ENCODE measurements at regions not wholly inside any gene's neighbourhood (a gene's known extent, or its start where the extent isn't known, plus 50 kb on each side); places are given as distances from the start of the nearest gene placed in this dataset.

DNA sequence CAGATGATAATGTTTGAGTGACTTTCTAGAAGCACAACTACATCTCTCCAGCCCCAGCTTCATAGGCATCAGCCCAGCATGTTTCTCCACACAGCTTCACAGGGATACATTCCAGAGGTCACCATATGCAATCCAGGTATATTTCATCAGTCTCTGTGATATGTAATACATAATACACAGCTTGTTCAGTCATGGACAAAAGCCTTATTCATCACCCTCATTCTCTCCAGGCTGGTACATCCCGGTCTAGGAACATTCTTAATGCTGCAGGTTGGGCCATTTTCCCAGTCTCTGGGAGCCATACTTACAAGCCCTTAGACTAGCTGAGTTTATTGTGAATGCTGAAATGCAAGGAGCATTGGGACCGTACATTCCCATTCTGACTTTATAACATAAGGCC lies 169.4 kb downstream of the TMEM200A start:
- H3K4me1 Mint-ChIP-seq (ENCODE audit: low read depth), result no peaks in the 10 kb centered on the region
- no peak overlapping the region for H3K4me3 Mint-ChIP-seq (ENCODE audit: unreplicated experiment)
- TF ChIP-seq, protein P1, sequence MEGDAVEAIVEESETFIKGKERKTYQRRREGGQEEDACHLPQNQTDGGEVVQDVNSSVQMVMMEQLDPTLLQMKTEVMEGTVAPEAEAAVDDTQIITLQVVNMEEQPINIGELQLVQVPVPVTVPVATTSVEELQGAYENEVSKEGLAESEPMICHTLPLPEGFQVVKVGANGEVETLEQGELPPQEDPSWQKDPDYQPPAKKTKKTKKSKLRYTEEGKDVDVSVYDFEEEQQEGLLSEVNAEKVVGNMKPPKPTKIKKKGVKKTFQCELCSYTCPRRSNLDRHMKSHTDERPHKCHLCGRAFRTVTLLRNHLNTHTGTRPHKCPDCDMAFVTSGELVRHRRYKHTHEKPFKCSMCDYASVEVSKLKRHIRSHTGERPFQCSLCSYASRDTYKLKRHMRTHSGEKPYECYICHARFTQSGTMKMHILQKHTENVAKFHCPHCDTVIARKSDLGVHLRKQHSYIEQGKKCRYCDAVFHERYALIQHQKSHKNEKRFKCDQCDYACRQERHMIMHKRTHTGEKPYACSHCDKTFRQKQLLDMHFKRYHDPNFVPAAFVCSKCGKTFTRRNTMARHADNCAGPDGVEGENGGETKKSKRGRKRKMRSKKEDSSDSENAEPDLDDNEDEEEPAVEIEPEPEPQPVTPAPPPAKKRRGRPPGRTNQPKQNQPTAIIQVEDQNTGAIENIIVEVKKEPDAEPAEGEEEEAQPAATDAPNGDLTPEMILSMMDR (IDR thresholded peaks at IDR 0.05), result no peak
- peaks cover 18% of the 10 kb centered on the region for H3K36me3 Mint-ChIP-seq (ENCODE audit: low read depth)
- peaks cover 27% of the 10 kb centered on the region for H3K9me3 Mint-ChIP-seq (ENCODE audit: low read depth)
- no peak overlapping the region for H3K27ac Mint-ChIP-seq (ENCODE audit: unreplicated experiment)
- H3K27me3 Mint-ChIP-seq (ENCODE audit: low read depth), result no peaks in the 10 kb centered on the region
- DNase-seq (ENCODE audit: low spot score), result no peak

DNA sequence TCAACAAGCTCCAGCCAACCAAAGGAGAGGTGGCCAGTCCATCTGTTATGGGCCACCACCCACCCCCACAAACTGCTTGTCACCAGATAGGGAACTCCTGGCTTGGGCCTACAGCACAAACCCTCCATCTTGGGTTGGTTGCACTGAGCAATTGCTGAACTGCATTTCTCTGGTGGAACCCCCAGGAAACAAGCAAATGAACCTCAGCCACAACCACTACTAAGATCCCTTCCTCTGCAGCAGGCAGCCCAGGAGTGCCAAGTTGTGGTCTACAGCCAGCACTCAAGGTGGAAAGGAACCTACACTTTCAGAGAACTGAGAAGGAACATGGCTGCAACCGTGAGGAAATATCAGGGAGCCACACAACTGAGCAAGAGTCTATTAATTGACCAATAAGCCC lies 171.6 kb downstream of the TMEM200A start:
- no peak for DNase-seq (ENCODE audit: low spot score)
- Mint-ChIP-seq H3K27ac (ENCODE audit: unreplicated experiment) (no peak overlapping the region), H3K4me3 (ENCODE audit: unreplicated experiment) (no peak overlapping the region), H3K27me3 (ENCODE audit: low read depth) (no peaks in the 10 kb centered on the region), H3K9me3 (ENCODE audit: low read depth) (peaks cover 39% of the 10 kb centered on the region), H3K4me1 (ENCODE audit: low read depth) (no peaks in the 10 kb centered on the region), H3K36me3 (ENCODE audit: low read depth) (peaks cover 21% of the 10 kb centered on the region)
- TF ChIP-seq, protein P1 (IDR thresholded peaks at IDR 0.05), result no peak

DNA sequence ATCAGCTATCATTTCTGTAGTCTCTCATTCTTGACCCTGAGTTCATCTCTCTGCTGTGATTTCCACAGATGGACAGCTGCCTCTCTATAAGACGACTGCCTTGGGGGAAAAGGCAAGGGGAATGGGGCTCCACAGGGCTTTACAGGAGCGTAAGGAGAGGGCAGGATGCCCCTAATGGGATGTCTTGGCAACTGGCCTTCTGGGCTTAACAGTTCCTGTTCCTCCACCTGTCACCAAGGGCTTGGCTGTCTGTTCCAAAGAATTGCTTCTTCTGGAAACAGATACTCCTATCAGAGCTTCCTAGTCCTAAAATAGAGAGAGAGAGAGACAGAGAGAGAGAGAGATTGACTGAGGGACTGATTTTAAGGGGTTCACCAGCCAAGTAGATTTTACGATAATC lies 181.9 kb downstream of the TMEM200A start:
- H3K27ac Mint-ChIP-seq (ENCODE audit: unreplicated experiment), result no peak overlapping the region
- H3K4me1 Mint-ChIP-seq (ENCODE audit: low read depth), result no peaks in the 10 kb centered on the region
- no peaks in the 10 kb centered on the region for H3K36me3 Mint-ChIP-seq (ENCODE audit: low read depth)
- no peaks in the 10 kb centered on the region for H3K9me3 Mint-ChIP-seq (ENCODE audit: low read depth)
- no peaks in the 10 kb centered on the region for H3K27me3 Mint-ChIP-seq (ENCODE audit: low read depth)
- TF ChIP-seq, protein P1 (IDR thresholded peaks at IDR 0.05), result no peak
- DNase-seq (ENCODE audit: low spot score), result no peak
- H3K4me3 Mint-ChIP-seq (ENCODE audit: unreplicated experiment), result no peak overlapping the region

DNA sequence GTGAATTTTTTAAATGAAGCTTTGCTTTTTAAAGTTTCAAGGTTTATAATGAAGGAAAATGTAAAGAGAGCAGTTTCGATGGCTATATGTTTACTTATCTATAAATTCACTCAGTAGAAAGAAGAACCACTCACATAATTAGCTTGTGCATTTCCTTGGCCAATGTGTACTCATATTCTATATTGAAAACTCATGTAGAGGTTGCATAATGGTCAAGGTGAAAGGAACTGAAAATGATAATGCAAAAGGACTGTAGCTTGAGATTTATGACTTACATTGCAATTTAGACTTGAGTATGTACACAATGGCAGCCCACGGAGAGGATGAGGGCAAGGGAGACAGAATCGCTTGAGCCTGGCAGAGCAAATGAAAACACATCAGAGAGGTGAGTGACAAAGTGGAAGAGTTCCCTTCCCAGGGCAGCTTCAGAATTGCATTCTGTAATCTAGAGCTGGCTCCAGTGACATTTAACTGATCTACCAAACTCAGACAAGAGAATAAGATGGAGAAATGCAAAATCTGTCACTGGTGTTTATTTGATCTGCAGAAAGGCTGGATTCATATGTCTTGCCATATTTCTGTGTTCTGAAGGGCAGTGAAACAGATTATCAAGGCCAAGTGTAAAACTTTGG lies 191.8 kb downstream of the TMEM200A start:
- Mint-ChIP-seq H3K4me3 (ENCODE audit: unreplicated experiment) (no peak overlapping the region), H3K27ac (ENCODE audit: unreplicated experiment) (no peak overlapping the region), H3K9me3 (ENCODE audit: low read depth) (no peaks in the 10 kb centered on the region), H3K27me3 (ENCODE audit: low read depth) (no peaks in the 10 kb centered on the region), H3K36me3 (ENCODE audit: low read depth) (no peaks in the 10 kb centered on the region), H3K4me1 (ENCODE audit: low read depth) (peaks cover 36% of the 10 kb centered on the region)
- TF ChIP-seq, protein P1 (IDR thresholded peaks at IDR 0.05), result no peak
- no peak for DNase-seq (ENCODE audit: low spot score)

DNA sequence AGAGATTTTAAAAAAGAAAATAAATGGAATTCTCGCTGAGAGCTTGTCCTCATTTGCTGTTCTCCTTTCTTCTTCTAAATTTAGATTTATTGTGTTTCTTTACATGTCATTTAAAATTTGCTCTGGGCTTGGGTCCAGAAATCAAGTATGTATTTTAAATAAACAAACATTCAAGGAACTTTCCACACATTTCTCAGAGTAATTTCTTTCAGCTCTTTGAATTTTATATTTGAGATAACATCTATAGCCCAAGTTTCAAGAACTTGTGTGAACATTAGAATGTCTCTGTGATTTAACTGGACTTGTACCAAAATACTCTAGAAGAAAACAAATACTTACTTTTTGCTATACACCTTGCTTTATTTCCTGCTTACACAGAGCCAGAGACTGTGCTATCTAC lies 192.3 kb downstream of the TMEM200A start:
- H3K4me3 Mint-ChIP-seq (ENCODE audit: unreplicated experiment), result no peak overlapping the region
- TF ChIP-seq, protein P1 (IDR thresholded peaks at IDR 0.05), result no peak
- no peaks in the 10 kb centered on the region for H3K9me3 Mint-ChIP-seq (ENCODE audit: low read depth)
- H3K36me3 Mint-ChIP-seq (ENCODE audit: low read depth), result no peaks in the 10 kb centered on the region
- no peaks in the 10 kb centered on the region for H3K27me3 Mint-ChIP-seq (ENCODE audit: low read depth)
- no peak overlapping the region for H3K27ac Mint-ChIP-seq (ENCODE audit: unreplicated experiment)
- peaks cover 36% of the 10 kb centered on the region for H3K4me1 Mint-ChIP-seq (ENCODE audit: low read depth)
- DNase-seq (ENCODE audit: low spot score), result no peak

Data from chondrocyte (in vitro differentiated cells).